ENCODE measurements at regions not wholly inside any gene's neighbourhood (a gene's known extent, or its start where the extent isn't known, plus 50 kb on each side); places are given as distances from the start of the nearest gene placed in this dataset.

GRCh38 chr15:39287322-39288195 is 293.3 kb upstream of the THBS1 start:
- Histone ChIP-seq H3K36me3 (ENCODE audit: control insufficient read depth, insufficient read depth, low read length) (no peaks in the 10 kb centered on the region), H3K4me3 (ENCODE audit: low read depth, low read length) (no peak overlapping the region), H3K27me3 (ENCODE audit: control insufficient read depth, insufficient read depth, low read length) (no peaks in the 10 kb centered on the region)
- no peak for TF ChIP-seq CTCF (IDR thresholded peaks at IDR 0.05; ENCODE audit: insufficient read depth, low read length, poor library complexity, severe bottlenecking)
- no peak for DNase-seq (ENCODE audit: low read depth)

GRCh38 chr15:39290711-39291435 is 290.0 kb upstream of the THBS1 start:
- no peak overlapping the region for H3K4me3 ChIP-seq (ENCODE audit: low read depth, low read length)
- TF ChIP-seq CTCF (IDR thresholded peaks at IDR 0.05; ENCODE audit: insufficient read depth, low read length, poor library complexity, severe bottlenecking): no peak
- no peaks in the 10 kb centered on the region for H3K36me3 ChIP-seq (ENCODE audit: control insufficient read depth, insufficient read depth, low read length)
- DNase-seq (ENCODE audit: low read depth): no peak
- no peaks in the 10 kb centered on the region for H3K27me3 ChIP-seq (ENCODE audit: control insufficient read depth, insufficient read depth, low read length)

GRCh38 chr15:39291690-39292089 is 289.2 kb upstream of the THBS1 start:
- no peaks in the 10 kb centered on the region for H3K27me3 ChIP-seq (ENCODE audit: control insufficient read depth, insufficient read depth, low read length)
- no peak overlapping the region for H3K4me3 ChIP-seq (ENCODE audit: low read depth, low read length)
- DNase-seq (ENCODE audit: low read depth): no peak
- no peaks in the 10 kb centered on the region for H3K36me3 ChIP-seq (ENCODE audit: control insufficient read depth, insufficient read depth, low read length)
- no peak for TF ChIP-seq CTCF (IDR thresholded peaks at IDR 0.05; ENCODE audit: insufficient read depth, low read length, poor library complexity, severe bottlenecking)

GRCh38 chr15:39296955-39297354 is 283.9 kb upstream of the THBS1 start:
- no peak for TF ChIP-seq CTCF (IDR thresholded peaks at IDR 0.05; ENCODE audit: insufficient read depth, low read length, poor library complexity, severe bottlenecking)
- no peak for DNase-seq (ENCODE audit: low read depth)
- Histone ChIP-seq H3K27me3 (ENCODE audit: control insufficient read depth, insufficient read depth, low read length) (no peaks in the 10 kb centered on the region), H3K4me3 (ENCODE audit: low read depth, low read length) (no peak overlapping the region), H3K36me3 (ENCODE audit: control insufficient read depth, insufficient read depth, low read length) (no peaks in the 10 kb centered on the region)

GRCh38 chr15:39298271-39298962 is 282.5 kb upstream of the THBS1 start:
- TF ChIP-seq CTCF (IDR thresholded peaks at IDR 0.05; ENCODE audit: insufficient read depth, low read length, poor library complexity, severe bottlenecking): no peak
- no peak for DNase-seq (ENCODE audit: low read depth)
- no peaks in the 10 kb centered on the region for H3K36me3 ChIP-seq (ENCODE audit: control insufficient read depth, insufficient read depth, low read length)
- H3K4me3 ChIP-seq (ENCODE audit: low read depth, low read length): no peak overlapping the region
- H3K27me3 ChIP-seq (ENCODE audit: control insufficient read depth, insufficient read depth, low read length): no peaks in the 10 kb centered on the region

Measured in kidney epithelial cell (primary cell).